Peyer's patch (tissue), 4 donors: ENCODE measurements at regions not wholly inside any gene's neighbourhood (a gene's known extent, or its start where the extent isn't known, plus 50 kb on each side); places are given as distances from the start of the nearest gene placed in this dataset.

ENCODE experiments used
- DNase-seq, 3 donors: peaks; one replicate each; pipeline ENCODE4 v3.0.0-alpha.2; 2017 to 2019
- H3K27ac ChIP-seq, 4 donors: fragments of 200-600 bp; sonication (generic); one replicate each; pipeline ENCODE4 v1.5.1; 2016 to 2019
- H3K27me3 ChIP-seq, 2 donors: fragments of 200-600 bp; sonication (generic); one replicate each; pipeline ENCODE4 v1.5.1; 2019
- H3K36me3 ChIP-seq, 3 donors: fragments of 200-600 bp; sonication (generic); one replicate each; pipeline ENCODE4 v1.5.1; 2016 to 2019
- H3K4me1 ChIP-seq, 4 donors: fragments of 200-600 bp; sonication (generic); one replicate each; pipeline ENCODE4 v1.5.1; 2016 to 2019
- H3K4me3 ChIP-seq, 4 donors: fragments of 200-600 bp; sonication (generic); 1 replicate in 3 of 4; 2 replicates in 1 of 4; pipeline ENCODE4 v1.5.1; 2016 to 2019; ENCODE audit warnings: mild to moderate bottlenecking in 1 of 4
- H3K9me3 ChIP-seq, 4 donors: fragments of 200-600 bp; sonication (generic); one replicate each; pipeline ENCODE4 v1.5.1; 2016 to 2019; ENCODE audit warnings: mild to moderate bottlenecking in 1 of 4
- POLR2A ChIP-seq, 2 donors: fragments of 450-650 bp; IDR thresholded peaks; one replicate each; pipeline ENCODE4 v1.5.1; 2017; ENCODE audit warnings: antibody characterized with exemption in 2 of 2, mild to moderate bottlenecking in 2 of 2, moderate library complexity in 2 of 2
- TF ChIP-seq, protein P1 (sequence below), 6 experiments: fragments of 450-650 bp in 4 of 6; fragments of 200-600 bp in 2 of 6; sonication (generic) in 1 of 6; IDR thresholded peaks; one replicate each; pipeline ENCODE4 v1.5.1; 2017 to 2019; ENCODE audit warnings: antibody characterized with exemption in 6 of 6, mild to moderate bottlenecking in 3 of 6, moderate library complexity in 1 of 6

DNA sequence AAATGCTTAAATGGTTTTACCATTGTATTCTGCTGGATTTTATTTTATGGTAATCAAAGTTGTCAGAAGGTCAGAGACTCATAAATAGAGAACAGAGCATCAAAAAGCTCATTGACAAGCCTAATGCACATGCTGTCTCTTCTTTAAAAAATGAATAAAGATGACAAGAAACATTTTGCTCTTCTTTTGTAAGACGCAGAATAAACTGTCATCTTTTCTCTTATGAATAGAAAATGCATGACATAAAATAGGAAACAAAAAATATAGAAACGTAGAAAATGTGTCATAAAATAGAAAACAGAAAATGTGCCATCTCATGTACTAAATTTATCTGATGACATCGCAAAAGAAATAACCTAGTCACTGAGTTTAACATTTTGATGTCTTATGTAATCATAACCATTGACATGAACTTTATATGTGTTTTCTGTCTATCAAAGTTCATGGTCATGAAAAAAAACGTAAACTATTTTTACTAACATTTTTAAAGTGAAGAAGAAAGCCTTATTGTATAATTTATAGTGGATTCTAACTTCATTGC is 484.1 kb downstream of the TRIML1 start:
- TF ChIP-seq, protein P1, sequence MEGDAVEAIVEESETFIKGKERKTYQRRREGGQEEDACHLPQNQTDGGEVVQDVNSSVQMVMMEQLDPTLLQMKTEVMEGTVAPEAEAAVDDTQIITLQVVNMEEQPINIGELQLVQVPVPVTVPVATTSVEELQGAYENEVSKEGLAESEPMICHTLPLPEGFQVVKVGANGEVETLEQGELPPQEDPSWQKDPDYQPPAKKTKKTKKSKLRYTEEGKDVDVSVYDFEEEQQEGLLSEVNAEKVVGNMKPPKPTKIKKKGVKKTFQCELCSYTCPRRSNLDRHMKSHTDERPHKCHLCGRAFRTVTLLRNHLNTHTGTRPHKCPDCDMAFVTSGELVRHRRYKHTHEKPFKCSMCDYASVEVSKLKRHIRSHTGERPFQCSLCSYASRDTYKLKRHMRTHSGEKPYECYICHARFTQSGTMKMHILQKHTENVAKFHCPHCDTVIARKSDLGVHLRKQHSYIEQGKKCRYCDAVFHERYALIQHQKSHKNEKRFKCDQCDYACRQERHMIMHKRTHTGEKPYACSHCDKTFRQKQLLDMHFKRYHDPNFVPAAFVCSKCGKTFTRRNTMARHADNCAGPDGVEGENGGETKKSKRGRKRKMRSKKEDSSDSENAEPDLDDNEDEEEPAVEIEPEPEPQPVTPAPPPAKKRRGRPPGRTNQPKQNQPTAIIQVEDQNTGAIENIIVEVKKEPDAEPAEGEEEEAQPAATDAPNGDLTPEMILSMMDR (IDR thresholded peaks at IDR 0.05) = no peak
- no peak for TF ChIP-seq POLR2A (IDR thresholded peaks at IDR 0.05)
- no peak for DNase-seq
- Histone ChIP-seq H3K9me3 (no peaks in the 10 kb centered on the region), H3K4me3 (no peak overlapping the region), H3K4me1 (no peaks in the 10 kb centered on the region), H3K36me3 (no peaks in the 10 kb centered on the region), H3K27ac (no peak overlapping the region), H3K27me3 (no peaks in the 10 kb centered on the region)

DNA sequence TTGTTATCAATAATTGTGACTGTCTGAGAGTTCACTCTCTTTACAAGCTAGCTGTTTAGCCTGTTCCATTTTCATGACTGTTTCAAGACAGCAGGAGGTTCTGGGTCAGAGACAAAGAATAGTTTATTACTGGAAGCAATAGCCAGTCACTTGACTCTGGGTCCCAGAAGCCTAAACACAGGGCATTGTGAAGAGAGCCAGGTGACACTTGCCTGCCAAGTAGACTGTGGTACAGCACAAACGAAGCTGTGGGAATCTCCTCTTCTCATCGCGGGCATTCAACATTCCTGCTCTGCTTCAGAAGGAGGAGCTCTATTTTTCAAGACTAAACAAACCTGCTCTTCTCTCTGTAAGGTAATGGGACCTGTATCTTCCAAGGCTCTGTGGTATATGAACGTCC is 485.1 kb downstream of the TRIML1 start:
- Histone ChIP-seq H3K4me3 (no peak overlapping the region), H3K9me3 (no peaks in the 10 kb centered on the region), H3K27ac (no peak overlapping the region), H3K27me3 (no peaks in the 10 kb centered on the region), H3K36me3 (no peaks in the 10 kb centered on the region), H3K4me1 (no peaks in the 10 kb centered on the region)
- TF ChIP-seq, protein P1 (IDR thresholded peaks at IDR 0.05) = no peak
- no peak for TF ChIP-seq POLR2A (IDR thresholded peaks at IDR 0.05)
- no peak for DNase-seq

DNA sequence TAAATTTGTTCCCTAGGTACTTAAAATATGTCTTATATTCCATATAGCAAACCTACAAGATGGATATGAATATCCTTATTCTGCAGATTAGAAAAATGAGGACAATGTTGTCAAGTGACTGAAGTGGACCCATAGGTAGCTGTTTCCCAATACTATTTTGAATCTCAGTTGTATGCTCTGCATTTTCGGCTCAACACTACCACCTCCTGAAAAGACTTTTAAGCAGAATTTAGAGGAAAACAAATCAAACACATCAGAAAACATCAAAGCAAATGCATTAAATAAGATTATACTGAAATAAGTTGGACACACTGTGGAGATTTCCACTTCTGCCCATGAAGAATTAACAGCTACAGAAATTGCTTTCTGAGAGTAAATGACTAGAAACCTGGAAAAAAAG is 488.7 kb downstream of the TRIML1 start:
- Histone ChIP-seq H3K27me3 (no peaks in the 10 kb centered on the region), H3K4me3 (no peak overlapping the region), H3K9me3 (peaks cover 0 to 8% (median 0%) of the 10 kb centered on the region in 4 donors), H3K36me3 (no peaks in the 10 kb centered on the region), H3K4me1 (no peaks in the 10 kb centered on the region), H3K27ac (no peak overlapping the region)
- no peak for TF ChIP-seq POLR2A (IDR thresholded peaks at IDR 0.05)
- TF ChIP-seq, protein P1 (IDR thresholded peaks at IDR 0.05) = no peak
- no peak for DNase-seq

DNA sequence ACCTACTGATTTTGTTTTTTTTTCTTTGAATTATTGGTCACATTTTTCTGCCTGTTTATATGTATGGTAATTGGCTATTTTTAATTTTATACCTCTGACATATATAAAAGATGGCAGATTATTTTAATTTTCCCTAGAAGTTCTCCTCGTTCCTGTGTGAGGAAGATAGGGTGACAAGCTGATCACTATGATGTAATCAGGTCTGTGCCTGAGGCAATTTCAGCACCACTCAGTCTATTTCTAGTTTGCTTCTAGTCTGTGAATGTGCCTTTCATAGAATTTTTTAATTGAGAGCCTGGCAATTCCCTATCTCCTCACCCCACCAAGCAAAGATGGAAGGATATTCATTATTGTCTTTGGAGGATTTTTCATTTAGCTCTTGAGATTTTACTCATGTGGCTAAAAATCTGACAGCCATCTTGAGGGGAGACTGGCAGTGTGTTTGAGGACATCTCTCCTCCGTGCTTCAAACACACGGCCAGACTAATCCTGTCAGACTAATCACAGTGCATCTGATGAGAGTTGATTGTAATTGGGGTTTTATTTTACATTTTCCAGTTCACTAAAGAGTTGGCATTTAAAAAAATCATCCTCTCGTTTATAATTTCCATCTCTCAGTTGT is 500.3 kb downstream of the TRIML1 start:
- Histone ChIP-seq H3K27me3 (no peaks in the 10 kb centered on the region), H3K27ac (no peak overlapping the region), H3K36me3 (no peaks in the 10 kb centered on the region), H3K9me3 (no peaks in the 10 kb centered on the region), H3K4me3 (no peak overlapping the region), H3K4me1 (no peaks in the 10 kb centered on the region)
- no peak for TF ChIP-seq POLR2A (IDR thresholded peaks at IDR 0.05)
- TF ChIP-seq, protein P1 (IDR thresholded peaks at IDR 0.05) = no peak
- DNase-seq = no peak

DNA sequence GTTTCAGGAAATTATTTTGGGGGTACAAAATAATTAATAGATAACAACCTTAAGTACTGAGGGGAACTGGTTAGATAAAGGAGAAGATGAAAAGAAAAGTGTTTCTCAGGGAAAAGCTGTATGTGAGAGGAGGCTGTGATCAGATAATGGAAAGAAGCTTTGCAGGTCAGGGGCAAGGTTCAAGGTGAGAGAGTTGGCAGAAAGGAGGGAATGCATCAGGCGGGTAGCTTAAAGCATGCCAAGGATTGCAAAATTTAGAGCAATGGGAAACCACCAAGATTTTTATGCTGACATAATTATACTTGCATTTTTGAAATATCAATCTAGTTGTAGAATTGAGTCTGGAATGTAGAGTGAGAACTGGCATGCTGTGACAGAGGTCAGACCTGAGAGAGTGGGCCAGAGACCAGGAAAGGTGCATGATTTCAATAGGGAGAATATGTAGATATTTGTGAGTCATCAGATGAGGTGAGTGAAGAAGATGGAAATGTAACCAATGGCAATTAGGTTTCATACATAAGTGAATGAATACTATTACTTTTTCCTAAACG is 508.7 kb downstream of the TRIML1 start:
- no peak overlapping the region for H3K4me3 ChIP-seq
- no peaks in the 10 kb centered on the region for H3K27me3 ChIP-seq
- H3K36me3 ChIP-seq = no peaks in the 10 kb centered on the region
- TF ChIP-seq, protein P1 (IDR thresholded peaks at IDR 0.05) = no peak
- no peak for TF ChIP-seq POLR2A (IDR thresholded peaks at IDR 0.05)
- DNase-seq = no peak
- H3K27ac ChIP-seq = no peak overlapping the region
- no peaks in the 10 kb centered on the region for H3K9me3 ChIP-seq
- no peaks in the 10 kb centered on the region for H3K4me1 ChIP-seq
